Stimulated activated CD8-positive, alpha-beta memory T cell treated with anti-CD3 and anti-CD28 coated beads, Interleukin-15, amount 100 ng/mL, for 48 hours (primary cell): ENCODE measurements at regions not wholly inside any gene's neighbourhood (a gene's known extent, or its start where the extent isn't known, plus 50 kb on each side); places are given as distances from the start of the nearest gene placed in this dataset.

Source experiments
- DNase-seq, 2 donors: peaks; one replicate each; pipeline ENCODE4 v3.0.0-alpha.2; 2020; ENCODE audit warnings: low read depth in 2 of 2

- no peak for DNase-seq
Observed at GRCh38 chr1:38541223-38541622, 318.3 kb downstream of the RRAGC start.

GRCh38 chr1:38539931-38540330 lies 319.6 kb downstream of the RRAGC start:
- no peak for DNase-seq

- DNase-seq: no peak
Observed at GRCh38 chr1:38538834-38539233, 320.7 kb downstream of the RRAGC start.

- no peak for DNase-seq
Observed at GRCh38 chr1:38536089-38536488, 323.5 kb downstream of the RRAGC start.

GRCh38 chr1:38534473-38534823 lies 325.1 kb downstream of the RRAGC start:
- no peak for DNase-seq

GRCh38 chr1:38533772-38534472 lies 325.6 kb downstream of the RRAGC start:
- no peak for DNase-seq

- DNase-seq: no peak
Observed at GRCh38 chr1:38530957-38531356, 328.6 kb downstream of the RRAGC start.

- DNase-seq: no peak
Observed at GRCh38 chr1:38529946-38530345, 329.6 kb downstream of the RRAGC start.

- no peak for DNase-seq
Observed at GRCh38 chr1:38529391-38529790, 330.2 kb downstream of the RRAGC start.

GRCh38 chr1:38528623-38529022 lies 330.9 kb downstream of the RRAGC start:
- no peak for DNase-seq

- DNase-seq: peak; percentile 42 to 58
Observed at GRCh38 chr1:38527373-38527966, 332.1 kb downstream of the RRAGC start.

GRCh38 chr1:38526046-38526445 lies 333.5 kb downstream of the RRAGC start:
- DNase-seq: no peak

- DNase-seq: no peak
Observed at GRCh38 chr1:38525343-38526043, 334.1 kb downstream of the RRAGC start.

GRCh38 chr1:38524025-38524641 lies 335.4 kb downstream of the RRAGC start:
- DNase-seq: no peak

GRCh38 chr1:38523568-38523939 lies 336.0 kb downstream of the RRAGC start:
- no peak for DNase-seq

- no peak for DNase-seq
Observed at GRCh38 chr1:38522915-38523567, 336.5 kb downstream of the RRAGC start.

GRCh38 chr1:38516560-38516959 lies 343.0 kb downstream of the RRAGC start:
- no peak for DNase-seq

- DNase-seq: no peak
Observed at GRCh38 chr1:38512789-38513188, 346.8 kb downstream of the RRAGC start.

GRCh38 chr1:38512024-38512767 lies 347.4 kb downstream of the RRAGC start:
- DNase-seq: no peak

GRCh38 chr1:38508232-38508631 lies 351.3 kb downstream of the RRAGC start:
- no peak for DNase-seq

- no peak for DNase-seq
Observed at GRCh38 chr1:38507563-38507962, 352.0 kb downstream of the RRAGC start.

- no peak for DNase-seq
Observed at GRCh38 chr1:38505944-38506343, 353.6 kb downstream of the RRAGC start.
